HG03378 (cell line): ENCODE measurements at regions not wholly inside any gene's neighbourhood (a gene's known extent, or its start where the extent isn't known, plus 50 kb on each side); places are given as distances from the start of the nearest gene placed in this dataset.
"Not testable (repeated sequence)": the region's sequence is repeated elsewhere in the genome, so short reads cannot be mapped to it uniquely, and the experiment has no call there.

Experiments
- ATAC-seq: cut with Tn5 transposase; IDR thresholded peaks from one replicate; pipeline ENCODE4 v1.9.1; 2021; ENCODE audit warnings: mild to moderate bottlenecking, moderate library complexity; ENCODE audit not compliant: unreplicated experiment

- not testable (repeated sequence) for ATAC-seq
Observed at GRCh38 chrX:115840729-115841409, 279.9 kb downstream of the PLS3 start.

GRCh38 chrX:115850986-115851385 lies 290.0 kb downstream of the PLS3 start:
- ATAC-seq, result not testable (repeated sequence)

- ATAC-seq, result not testable (repeated sequence)
Observed at GRCh38 chrX:115853260-115853659, 292.3 kb downstream of the PLS3 start.

GRCh38 chrX:115881170-115881569 lies 289.4 kb upstream of the AGTR2 start:
- not testable (repeated sequence) for ATAC-seq

DNA sequence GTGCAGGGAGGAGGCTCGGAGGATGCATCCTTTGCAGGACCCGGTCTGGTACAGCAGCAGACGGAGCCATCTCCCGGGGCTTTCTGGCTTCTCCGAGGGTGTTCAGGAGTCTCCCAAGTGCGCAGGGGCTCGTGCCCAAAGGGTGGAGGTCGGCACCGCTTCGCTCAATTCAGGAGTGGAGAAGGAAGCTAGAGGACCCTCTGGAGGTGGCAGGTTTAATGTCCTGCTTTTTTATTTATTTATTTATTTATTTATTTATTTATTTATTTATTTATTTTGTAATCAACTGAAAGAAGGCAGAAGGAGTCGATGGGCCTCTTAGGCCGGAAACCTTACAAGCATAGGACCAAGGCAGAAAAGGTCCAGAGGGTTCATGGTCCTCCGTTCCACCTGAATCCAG lies 286.4 kb upstream of the AGTR2 start:
- ATAC-seq, result not testable (repeated sequence)

DNA sequence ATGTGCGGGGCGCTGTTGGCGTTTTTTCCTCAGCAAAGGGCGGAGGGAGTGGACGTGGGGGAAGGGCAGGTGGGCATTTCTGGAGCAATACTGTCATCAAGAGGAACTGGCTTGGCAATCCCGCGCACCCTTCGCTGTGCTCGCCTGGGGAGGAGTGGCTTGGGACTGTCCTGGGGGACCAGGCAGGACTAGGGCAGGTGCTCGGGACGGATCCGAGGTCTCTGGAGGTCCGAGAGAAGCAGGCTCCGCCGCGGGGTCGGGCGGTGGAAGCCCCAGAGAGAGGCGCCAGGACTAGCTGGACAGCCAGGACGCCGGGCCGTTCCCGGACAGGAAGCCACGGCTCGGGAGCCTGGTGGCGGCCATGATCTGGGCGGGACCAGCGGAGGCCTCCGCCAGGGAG lies 282.5 kb upstream of the AGTR2 start:
- not testable (repeated sequence) for ATAC-seq

GRCh38 chrX:115888519-115888918 lies 282.0 kb upstream of the AGTR2 start:
- ATAC-seq, result not testable (repeated sequence)

DNA sequence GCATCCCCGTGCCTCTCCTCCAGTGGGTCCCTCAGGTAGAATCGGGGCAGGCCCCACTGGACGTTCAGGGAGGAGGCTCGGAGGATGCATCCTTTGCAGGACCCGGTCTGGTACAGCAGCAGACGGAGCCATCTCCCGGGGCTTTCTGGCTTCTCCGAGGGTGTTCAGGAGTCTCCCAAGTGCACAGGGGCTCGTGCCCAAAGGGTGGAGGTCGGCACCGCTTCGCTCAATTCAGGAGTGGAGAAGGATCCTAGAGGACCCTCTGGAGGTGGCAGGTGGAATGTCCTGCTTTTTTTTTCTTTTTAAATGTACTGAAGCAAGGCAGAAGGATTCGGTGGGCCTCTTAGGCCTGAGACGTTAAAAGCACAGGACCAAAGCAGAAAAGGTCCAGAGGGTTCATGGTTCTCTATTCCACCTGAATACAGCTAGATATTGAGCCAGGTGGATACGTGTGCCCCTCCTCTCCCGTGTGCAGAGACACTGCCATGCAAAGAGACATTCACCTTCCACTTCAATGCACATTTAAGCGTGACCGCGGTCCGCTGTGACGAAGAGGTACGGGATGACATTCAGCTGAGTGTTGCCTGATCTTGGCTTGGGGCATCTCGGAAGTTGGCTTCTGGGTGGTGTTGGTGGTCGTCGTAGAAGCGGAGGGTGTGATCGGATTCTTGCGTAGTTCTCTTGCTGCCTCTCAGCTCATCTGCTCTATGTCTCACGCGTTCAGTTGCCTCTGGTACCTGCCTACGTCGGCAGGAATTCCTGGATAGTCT lies 281.2 kb upstream of the AGTR2 start:
- ATAC-seq, result no peak

GRCh38 chrX:115892056-115892708 lies 278.4 kb upstream of the AGTR2 start:
- no peak for ATAC-seq

- ATAC-seq, result peak; percentile 72
Observed at GRCh38 chrX:115892787-115893671, 277.5 kb upstream of the AGTR2 start.

DNA sequence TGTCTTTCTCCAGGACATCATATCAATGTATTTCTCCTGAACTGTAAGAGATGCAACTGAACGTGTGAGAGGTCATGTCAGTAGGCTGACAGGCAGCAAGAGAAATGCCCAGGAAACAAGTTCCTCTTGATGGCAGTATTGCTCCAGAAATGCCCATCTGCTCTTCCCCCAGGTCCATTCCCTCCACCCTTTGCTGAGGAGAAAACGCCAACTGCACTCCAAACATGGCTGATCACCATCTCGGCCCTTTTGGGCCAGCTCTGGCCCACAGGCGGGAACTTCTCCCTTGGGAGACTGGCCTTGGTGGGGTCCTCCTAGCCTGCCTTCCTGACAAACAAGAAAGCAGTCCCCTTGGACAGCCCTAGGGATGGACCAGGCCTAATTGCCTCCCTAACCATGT lies 276.5 kb upstream of the AGTR2 start:
- ATAC-seq, result no peak

DNA sequence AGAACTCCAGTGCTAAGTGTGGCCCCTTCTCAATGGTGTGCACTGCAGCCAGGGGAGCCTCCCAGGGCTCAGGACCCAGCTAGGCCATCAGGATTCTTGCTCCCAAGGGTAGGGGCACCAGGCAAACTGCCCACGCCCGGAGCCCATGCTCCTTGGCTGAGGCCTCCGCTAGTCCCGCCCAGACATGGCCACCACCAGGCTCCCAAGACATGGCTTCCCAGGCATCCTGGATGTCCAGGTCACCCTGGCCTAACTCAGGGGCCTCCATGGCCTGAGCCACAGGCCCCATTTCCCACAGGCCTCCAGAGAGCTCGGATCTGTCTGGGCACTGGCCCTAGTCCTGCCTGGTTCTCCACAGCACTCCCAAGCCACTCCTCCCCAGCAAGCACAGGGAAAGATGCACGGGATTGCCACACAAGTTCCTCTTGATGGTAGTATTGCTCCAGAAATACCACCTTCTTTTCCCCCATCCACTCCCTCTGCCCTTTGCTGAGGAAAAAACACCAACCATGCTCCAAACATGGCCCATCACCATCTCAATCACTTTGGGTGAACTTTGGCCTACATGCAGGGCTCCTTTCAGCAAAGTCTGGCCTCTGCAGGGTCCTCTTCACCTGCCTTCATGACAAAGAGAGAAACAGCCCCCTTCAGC lies 274.7 kb upstream of the AGTR2 start:
- no peak for ATAC-seq

GRCh38 chrX:115896362-115896761 lies 274.2 kb upstream of the AGTR2 start:
- no peak for ATAC-seq

GRCh38 chrX:115897956-115898355 lies 272.6 kb upstream of the AGTR2 start:
- ATAC-seq, result no peak

DNA sequence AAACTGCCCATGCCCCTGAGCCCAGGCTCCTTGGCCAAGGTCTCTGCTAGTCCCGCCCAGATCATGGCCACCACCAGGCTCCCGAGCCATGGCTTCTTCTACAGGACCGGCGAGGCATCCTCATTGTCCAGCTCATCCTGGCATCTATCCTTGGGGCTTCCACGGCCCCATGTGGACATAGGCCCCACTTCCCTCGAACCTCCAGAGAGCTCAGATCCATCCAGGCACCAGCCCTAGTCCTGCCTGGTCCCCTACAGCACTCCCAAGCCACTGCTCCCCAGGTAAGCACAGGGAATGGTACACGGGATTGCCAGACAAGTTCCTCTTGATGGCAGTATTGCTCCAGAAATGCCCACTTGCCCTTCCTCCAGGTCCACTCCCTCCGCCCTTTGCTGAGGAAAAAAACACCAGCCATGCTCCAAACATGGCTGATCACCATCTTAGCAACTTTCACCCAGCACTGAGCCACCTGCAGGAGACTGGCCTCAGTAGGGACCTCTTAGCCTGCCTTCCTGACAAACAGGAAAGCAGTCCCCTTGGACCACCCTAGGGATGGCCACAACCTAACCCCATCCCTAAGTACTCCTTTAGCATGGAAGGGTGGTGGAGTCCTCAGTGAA lies 272.1 kb upstream of the AGTR2 start:
- peak; percentile 84 for ATAC-seq

DNA sequence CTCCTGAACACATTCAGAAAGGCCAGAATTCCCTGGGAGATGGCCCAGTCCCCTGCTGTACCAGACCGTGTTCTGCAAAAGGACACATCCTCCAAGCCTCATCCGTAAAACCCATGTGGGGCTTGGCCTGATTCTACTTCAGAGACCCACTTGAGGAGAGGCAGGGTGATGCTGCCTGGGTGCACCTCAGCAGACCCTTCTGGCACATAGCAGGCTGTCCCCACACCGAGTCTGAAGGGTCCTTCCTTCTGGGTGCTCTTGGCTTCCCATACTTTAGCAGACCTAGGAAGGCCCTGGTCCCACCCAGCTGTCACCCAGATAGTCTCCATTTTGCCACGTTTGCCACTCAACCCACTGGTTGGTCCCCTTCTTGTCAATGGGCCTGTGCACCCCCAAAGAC lies 270.1 kb upstream of the AGTR2 start:
- no peak for ATAC-seq

- ATAC-seq, result no peak
Observed at GRCh38 chrX:115901241-115901640, 269.3 kb upstream of the AGTR2 start.

- ATAC-seq, result no peak
Observed at GRCh38 chrX:115902995-115903394, 267.5 kb upstream of the AGTR2 start.

DNA sequence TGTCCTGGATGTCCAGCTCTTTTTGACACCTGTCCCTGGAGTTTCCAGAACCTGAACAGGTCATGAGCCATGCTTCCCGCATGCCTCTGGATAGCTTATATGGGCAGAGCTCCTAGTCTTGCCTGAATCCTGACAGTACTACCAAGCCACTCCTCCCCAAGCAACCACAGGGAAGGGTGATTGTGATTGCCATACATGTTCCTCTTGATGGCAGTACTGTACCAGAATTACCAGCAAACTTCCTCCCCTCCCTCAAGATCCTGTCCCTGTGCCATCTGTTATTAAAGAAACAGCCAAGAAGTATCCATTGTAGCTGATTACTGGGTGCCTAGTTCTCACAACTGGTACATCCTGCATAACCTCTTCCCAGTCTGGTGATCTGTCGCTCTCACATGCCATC lies 264.3 kb upstream of the AGTR2 start:
- ATAC-seq, result no peak

DNA sequence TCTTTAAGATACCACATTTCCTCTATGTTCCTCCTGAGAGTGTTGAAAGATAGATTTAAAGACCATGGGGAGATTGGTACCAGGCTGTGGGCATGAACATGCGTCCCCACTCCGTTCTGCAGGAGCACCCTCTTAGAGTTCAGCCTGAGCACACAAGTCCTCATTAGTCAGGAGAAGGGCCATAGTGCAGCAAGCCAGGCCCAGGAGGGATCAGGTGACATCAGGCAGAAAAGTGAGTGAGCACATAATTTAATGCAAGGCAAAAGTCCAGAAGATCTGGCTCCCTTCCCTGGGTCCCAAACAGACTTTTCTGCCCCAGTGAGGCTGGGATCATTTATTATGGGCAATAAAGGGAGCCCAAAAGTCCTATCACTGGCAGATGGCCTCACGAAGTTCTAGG lies 263.7 kb upstream of the AGTR2 start:
- no peak for ATAC-seq
